GM21576 (cell line): ENCODE measurements at regions not wholly inside any gene's neighbourhood (a gene's known extent, or its start where the extent isn't known, plus 50 kb on each side); places are given as distances from the start of the nearest gene placed in this dataset.
"Not testable (repeated sequence)": the region's sequence is repeated elsewhere in the genome, so short reads cannot be mapped to it uniquely, and the experiment has no call there.

Experiments used
- ATAC-seq: cut with Tn5 transposase; IDR thresholded peaks from one replicate; pipeline ENCODE4 v1.9.1; 2021; ENCODE audit warnings: mild to moderate bottlenecking, moderate library complexity; ENCODE audit not compliant: unreplicated experiment

DNA sequence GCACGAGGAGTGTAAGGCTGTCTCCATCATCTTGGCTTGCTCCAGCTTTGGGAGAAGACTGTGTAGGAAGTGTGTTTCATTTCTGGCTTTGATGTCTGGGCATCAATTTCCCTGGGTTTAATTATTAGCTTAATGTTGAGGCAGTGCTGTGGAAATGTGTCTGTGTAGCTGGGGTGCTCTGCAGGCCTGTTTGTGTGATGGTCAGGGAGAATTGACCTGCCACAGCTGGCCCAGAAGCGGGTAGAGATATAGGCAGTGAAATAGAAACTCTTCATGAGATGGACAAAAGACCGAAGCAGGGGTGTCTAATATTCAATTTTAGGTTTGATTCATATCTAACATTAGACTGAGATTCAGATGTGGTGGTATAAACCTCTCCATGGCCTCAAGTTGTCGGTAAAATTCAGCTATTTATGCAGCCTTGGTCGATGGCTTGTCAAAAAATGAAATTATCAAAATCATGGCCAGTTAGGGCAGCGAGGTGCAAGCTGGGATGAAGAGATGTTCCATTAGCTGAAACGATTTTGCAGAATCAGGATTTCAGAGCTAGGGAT lies 95.3 kb upstream of the SNX9 start:
- no peak for ATAC-seq

DNA sequence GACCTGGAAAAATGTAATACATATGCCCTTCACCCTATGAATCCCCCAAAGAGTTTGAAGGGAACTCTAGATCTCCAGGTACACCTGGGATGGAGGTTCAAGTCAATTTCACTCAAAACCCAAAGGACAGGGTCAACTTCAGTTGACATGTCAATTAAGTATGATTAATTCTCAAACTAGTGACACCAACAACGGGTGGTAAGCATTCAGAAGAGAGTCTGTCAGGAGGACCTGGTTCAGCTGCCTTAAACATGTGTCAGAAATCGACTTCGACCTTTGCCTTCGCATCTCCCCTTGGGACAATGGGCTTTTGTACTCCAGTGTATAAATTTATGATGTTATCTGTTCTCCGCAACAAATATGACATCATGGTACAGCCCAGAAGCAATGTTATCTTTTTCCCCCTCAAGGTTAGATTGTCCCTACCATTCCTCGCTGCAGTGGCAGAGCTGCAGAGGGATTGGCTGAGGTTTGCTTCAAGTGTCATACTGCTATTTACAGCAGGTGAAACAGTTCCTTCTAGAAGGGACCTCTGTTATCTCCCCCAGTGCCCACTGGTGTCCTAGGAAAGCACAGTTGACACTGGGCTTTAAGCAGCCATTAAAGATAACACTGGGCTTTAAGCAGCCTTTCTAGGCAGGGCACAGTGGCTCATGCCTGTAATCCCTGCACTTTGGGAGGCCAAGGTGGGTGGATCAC lies 94.7 kb upstream of the SNX9 start:
- no peak for ATAC-seq

DNA sequence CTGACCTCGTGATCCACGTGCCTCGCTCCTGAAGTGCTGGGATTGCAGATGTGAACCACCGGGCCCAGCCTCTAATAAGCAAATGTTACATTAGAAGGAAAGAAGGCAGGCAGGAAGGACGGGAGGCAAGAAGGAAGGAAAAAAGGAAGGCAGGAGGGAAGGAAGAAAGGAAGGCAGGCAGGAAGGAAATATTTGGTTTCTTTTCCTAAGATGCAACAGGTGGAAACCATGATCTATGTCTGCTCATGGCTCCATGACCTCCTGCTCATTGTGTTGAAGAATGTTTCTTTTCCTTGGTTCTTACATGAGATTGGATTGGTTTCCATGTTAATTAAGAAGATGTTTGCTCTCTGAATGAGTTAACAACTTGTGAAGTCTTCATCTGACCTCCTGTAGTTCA lies 91.8 kb upstream of the SNX9 start:
- ATAC-seq, result no peak

DNA sequence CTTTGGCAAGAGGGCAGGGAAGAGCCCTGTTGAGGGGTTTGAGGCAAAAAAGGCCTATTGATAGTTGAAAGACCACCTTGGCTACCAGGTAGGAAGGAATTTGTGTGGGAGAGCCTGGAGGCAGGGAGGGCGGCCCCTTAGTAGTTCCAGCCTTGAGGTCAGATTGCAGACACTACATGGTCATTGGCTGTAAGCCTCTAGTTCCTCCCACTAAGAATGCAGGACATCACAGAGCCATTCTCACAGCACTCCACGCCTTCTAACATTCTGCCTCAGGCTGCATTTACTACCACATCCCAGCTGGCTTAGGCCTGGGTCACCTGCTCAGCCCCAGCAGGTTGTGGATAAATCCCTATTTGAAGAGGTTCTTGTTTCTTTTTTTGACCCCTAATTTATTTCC lies 91.0 kb upstream of the SNX9 start:
- no peak for ATAC-seq

DNA sequence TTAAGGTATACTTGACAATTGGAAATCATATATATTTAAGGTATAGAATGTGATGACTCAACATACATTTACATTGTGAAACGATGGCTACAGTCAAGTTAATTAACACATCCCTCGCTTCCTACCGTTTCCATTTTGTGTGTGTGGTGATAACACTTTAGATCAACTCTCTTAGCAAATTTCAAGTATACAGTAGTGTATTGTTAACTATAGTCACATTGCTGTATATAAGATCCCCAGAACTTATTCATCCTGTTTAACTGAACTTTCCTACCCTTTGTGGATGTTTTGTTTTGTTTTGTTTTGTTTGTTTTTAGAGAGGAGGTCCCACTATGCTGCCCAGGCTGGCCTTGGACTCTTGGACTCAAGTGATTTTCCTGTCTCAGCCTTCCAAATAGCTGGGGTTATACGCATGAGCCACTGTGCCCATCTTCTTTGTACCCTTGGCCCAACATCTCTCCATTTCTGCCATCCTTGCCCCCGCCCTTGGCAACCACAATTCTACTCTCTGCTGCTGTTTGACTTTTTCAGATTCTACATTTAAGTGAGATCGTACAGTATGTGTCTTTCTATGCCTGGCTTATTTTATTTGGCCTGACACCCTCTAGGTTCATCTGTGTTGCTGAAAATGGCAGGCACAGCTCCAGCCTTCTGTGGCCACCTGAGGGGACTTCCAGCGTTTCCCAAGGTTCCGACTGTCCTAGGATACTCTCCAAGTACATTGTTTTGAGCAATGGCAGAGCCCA lies 90.5 kb upstream of the SNX9 start:
- ATAC-seq, result no peak

DNA sequence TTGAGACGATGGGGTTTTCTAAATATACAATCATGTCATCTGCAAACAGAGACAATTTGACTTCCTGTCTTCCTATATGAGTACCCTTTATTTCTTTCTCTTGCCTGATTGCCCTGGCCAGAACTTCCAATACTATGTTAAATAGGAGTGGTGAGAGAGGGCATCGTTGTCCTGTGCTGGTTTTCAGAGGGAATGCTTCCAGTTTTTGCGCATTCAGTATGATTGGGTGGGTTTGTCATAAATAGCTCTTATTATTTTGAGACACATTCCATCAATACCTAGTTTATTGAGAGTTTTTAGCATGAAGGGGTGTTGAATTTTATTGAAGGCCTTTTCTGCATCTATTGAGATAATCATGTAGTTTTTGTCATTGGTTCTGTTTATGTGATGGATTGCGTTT lies 86.5 kb upstream of the SNX9 start:
- not testable (repeated sequence) for ATAC-seq

DNA sequence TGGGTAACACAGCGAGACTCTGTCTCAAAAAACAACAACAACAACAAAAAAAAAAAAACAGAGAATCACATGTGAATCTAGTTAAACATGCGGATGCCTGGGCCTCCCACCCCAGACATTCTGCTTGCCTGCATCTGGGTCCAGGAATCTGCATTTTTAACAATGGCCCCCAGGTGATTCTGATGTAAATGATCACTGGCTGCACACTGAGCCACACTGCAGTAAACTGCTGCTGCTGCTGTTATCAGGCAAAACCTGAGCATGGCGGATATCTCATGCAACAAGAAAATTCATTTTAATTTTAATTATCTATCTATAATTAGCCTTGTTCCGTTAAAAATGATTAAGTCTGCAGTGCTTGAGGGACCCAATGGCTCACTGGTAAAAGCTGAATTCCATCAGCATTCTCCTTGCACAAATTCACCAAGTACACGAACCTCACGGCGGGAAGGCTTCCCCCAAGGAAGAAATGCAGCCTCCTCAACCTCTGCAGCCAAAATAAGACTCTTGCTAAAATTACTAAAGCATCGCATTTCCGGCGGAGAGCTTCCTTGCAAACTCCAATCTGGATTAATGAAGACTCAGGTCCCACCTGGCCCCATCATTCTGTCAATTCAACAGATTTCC lies 81.6 kb upstream of the SNX9 start:
- no peak for ATAC-seq

DNA sequence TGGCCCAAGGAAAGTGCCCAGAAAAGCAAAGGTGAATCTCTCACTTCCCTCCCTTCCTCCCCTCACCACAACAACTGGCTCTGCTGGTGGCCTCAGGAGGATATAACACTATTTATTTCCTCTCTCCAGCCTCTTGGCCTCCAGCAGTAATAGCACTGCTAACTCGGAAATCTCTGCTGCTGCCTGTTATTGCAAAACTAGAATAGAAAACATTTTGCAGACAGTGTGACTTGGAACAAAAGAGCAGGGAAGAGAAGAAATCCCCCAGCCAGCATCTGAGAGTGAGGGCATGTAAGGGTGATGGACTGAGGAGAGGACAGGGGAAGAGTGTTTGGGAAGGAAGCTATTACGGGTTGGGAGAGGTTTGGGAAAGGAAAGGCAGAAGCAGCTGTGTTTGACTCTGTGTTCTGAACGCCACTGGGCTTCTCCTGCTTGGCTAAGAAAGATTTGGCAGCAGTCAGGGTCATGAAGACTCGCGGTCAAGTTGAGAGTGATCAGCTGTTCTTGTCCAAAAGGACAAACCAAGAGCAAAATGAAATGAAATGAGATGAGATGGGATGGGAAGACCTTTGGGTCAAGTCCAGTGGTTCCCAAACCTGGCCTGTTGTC lies 81.0 kb upstream of the SNX9 start:
- ATAC-seq, result no peak

DNA sequence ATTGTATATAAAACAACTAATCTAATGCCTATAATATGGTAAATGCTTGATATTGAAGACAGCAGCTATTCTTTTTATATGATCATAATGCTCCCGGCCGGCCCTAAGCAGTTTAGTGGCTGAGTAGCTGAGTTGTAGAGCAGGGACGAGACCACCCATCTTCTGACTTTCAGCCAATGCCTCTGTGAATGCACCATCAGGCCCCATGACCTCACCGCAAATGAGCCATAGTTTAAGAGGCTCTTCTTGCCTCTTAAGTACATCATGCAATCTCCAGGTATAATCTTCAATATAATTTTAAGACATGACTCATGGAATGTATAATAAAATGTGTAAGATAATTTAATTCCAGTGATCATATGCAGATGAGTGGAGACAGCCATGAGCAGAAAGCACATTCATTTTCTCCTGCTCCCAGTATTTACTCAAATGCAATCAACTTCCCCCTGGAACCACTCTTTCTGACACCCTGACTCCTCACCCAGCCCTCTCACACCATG lies 78.9 kb upstream of the SNX9 start:
- no peak for ATAC-seq

DNA sequence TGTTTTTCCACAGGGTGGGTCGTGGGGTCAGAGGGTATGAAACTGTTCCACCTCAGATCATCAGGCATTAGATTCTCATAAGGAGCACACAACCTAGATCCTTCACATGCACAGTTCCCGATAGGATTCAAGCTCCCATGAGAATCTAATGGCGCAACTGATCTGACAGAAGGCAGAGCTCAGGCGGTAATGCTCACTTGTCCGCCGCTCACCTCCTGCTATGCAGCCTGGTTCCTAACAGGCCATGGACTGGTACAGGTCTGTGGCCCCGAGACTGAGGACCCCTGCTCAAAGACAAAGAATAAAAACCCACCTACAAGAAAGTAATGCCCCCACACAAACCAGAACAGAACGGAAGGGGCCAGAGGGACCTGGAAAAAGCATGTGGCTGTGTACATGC lies 76.1 kb upstream of the SNX9 start:
- ATAC-seq, result no peak

DNA sequence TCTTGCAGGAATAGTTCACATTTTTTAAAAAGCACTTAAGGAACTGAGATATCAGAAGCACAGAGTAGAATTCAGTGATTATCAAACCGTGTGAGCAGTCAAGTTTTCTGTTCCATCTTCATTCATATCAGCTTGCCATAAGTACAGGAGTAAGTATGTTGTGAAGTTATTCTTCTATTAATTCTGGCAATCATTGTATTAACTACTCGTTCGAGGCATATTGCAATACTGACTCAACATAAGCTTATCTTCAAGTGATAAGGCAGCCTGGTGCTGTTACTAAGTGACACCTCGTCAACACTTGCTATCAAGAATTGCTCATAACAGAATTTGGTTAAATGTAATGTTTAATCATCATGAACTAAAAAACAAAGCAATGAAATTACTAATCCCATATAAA lies 75.7 kb upstream of the SNX9 start:
- no peak for ATAC-seq

DNA sequence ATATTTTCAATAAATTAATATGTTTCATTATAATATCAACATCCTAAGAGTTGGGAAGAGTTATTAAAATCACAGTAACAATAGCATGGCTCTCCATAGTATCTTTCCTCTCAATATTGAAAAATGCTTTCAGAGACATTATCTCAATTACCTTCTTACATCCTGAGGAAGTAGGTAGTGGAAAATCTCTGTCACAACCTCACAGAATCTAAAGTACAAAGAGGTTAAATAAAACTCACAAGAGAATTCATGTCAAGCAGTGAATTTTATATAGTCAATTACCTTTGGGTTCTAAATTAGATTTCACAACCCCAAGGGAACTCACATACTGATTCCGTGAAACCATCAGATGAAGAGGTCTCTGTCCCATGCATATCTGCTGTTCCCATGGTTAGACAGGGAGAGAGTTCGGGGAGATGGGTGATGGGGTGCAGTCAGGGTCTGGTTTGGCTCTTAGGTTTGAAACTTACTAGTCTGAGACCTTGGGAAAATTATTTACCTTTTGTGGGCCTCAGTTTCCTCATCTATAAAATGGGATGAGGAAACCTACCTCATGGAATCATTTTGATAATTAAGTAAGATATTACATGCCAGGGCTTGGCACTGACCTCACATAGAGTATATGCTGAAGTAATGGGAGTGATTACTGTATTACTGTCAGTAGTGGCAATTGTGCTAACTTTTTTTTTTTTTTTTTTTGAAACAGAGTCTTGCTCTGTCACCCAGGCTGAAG lies 74.0 kb upstream of the SNX9 start:
- ATAC-seq, result no peak

DNA sequence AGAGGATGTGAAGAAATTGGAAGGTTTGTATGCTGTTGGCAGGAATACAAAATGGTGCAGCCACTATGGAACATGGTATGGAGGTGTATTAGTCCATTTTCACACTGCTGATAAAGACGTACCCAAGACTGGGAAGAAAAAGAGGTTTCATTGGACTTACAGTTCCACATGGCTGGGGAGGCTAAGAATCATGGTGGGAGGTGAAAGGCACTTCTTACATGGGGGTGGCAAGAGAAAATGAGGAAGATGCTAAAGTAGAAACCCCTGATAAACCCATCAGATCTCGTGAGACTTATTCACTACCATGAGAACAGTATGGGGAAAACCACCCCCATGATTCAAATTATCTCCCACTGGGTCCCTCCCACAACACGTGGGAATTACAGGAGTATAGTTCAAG lies 72.1 kb upstream of the SNX9 start:
- not testable (repeated sequence) for ATAC-seq

DNA sequence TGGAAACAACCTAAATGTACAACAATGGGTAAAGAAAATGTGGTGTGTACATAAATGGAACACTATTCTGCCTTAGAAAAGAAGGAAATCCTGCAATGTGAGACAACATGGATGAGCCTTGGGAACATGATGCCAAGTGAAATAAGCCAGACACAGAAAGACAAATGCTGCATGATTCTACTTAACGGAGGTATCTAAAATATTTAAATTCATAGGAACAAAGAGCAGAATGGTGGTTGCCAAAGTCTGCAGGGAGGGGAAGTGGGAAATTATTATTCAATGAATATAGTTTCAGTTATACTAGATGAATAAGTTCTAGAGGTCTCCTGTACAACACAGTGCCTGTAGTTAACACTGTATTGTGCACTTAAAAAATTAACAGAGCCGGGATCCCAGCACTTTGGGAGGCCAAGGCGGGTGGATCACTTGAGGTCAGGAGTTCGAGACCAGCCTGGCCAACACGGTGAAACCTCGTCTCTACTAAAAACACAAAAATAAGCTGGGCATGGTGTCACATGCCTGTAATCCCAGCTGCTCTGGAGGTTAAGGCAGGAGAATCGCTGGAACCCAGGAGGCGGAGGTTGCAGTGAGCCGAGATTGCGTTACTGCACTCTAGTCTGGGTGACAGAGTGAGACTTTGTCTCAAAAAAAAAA lies 71.4 kb upstream of the SNX9 start:
- ATAC-seq, result no peak

DNA sequence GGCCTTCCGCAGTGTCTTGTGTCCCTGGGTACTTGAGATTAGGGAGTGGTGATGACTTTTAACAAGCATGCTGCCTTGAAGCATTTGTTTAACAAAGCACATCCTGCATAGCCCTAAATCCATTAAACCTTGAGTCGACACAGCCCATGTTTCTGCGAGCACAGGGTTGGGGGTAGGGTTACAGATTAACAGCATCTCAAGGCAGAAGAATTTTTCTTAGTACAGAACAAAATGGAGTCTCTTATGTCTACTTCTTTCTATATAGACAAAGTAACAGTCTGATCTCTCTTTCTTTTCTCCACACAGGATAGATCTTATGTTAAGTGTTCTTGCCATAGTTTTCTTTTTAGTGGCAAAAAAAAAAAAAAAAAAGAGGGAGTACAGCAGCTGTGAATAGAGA lies 70.2 kb upstream of the SNX9 start:
- ATAC-seq, result not testable (repeated sequence)

DNA sequence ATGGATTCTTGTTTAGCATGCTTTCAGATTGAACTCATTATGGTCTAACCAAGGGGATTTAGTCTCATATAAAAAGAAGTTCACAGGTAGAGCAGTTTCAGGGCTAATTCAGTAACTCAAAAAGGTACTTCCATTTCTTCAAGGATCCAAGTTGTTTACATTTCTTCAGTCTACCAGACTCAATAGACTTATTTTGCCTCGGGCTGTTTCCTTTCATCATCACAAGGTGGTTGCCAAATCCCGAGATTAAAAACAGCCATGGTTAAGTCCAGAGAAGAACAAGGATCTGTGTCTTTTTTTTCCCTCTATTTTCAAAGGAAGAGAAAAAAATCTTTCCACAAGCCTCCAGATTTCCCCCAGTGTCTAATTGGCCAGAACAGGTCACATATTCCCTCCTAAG lies 69.8 kb upstream of the SNX9 start:
- ATAC-seq, result no peak

DNA sequence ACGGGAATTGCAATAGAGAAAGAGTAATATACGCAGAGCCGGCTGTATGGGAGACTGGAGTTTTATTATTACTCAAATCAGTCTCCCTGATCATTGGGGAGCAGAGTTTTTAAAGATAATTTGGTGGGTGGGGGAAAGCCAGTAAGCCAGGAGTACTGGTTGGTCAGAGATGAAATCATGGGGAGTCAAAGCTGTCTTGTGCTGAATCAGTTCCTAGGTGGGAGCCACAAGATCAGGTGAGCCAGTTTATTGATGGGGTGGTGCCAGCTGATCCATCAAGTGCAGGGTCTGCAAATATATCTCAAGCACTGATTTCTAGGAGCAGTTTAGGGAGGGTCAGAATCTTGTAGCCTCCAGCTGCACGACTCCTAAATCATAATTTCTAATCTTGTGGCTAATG lies 69.2 kb upstream of the SNX9 start:
- not testable (repeated sequence) for ATAC-seq

DNA sequence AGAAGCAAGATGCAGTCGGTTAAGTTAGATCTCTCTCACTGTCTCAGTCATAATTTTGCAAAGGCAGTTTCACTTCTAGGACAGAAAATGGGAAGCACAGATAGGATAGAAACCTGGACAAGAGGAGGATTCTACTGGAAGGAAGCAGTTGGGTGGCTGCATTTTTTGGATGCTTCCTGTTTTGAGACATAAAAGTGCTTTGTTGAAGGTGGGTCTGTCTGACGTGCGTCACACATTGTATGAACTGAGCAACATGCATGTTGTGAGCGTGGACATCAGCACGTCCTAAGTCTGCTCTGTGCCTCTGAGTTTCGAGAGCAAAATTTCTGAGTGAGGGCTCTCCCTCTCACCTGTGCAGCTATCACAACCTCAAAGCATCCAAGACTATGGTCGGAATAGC lies 68.7 kb upstream of the SNX9 start:
- no peak for ATAC-seq

DNA sequence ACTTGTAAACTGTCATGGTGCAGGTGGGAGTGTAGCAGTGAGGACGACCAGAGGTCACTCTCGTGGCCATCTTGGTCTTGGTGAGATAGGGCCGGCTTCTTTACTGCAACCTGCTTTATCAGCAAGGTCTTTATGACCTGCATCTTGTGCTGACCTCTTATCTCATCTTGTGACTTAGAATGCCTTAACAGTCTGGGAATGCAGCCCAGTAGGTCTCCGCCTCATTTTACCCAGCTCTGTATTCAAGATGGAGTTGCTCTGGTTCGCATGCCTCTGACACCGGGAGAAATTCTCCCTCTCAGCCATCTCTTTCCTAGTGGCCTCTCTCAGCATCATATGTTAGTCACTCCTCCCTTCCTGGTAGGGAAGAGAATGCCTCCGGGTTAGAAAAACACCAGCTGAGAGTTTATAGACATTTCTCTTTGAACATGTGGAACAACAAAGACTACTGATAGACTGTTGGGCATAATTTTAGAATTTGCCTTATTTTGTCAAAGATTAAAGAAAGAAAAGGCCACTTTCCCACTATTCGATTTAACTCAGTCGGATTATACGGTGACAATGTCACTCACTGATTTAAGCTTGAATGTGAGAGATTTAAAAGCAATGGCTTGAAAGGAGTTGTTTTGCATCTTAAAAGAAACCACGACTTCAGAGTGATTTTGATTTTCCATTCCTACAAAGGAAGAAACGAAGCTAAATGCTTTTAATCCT lies 67.9 kb upstream of the SNX9 start:
- ATAC-seq, result no peak
